ENCODE measurements at regions not wholly inside any gene's neighbourhood (a gene's known extent, or its start where the extent isn't known, plus 50 kb on each side); places are given as distances from the start of the nearest gene placed in this dataset.

- TF ChIP-seq, protein P1, sequence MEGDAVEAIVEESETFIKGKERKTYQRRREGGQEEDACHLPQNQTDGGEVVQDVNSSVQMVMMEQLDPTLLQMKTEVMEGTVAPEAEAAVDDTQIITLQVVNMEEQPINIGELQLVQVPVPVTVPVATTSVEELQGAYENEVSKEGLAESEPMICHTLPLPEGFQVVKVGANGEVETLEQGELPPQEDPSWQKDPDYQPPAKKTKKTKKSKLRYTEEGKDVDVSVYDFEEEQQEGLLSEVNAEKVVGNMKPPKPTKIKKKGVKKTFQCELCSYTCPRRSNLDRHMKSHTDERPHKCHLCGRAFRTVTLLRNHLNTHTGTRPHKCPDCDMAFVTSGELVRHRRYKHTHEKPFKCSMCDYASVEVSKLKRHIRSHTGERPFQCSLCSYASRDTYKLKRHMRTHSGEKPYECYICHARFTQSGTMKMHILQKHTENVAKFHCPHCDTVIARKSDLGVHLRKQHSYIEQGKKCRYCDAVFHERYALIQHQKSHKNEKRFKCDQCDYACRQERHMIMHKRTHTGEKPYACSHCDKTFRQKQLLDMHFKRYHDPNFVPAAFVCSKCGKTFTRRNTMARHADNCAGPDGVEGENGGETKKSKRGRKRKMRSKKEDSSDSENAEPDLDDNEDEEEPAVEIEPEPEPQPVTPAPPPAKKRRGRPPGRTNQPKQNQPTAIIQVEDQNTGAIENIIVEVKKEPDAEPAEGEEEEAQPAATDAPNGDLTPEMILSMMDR (IDR thresholded peaks at IDR 0.05; ENCODE audit: low read depth, low read length, missing input control), result no peak
- no peak for TF ChIP-seq MAX (IDR thresholded peaks at IDR 0.05)
- TF ChIP-seq REST (IDR thresholded peaks at IDR 0.05), result no peak
- no peak for TF ChIP-seq JUND (IDR thresholded peaks at IDR 0.05)
These were observed 117.9 kb downstream of the NXNL2 start for GRCh38 chr9:88652876-88653275.

Measured in liver (tissue), 3 donors.